OCI-LY7 (cell line): ENCODE measurements at regions not wholly inside any gene's neighbourhood (a gene's known extent, or its start where the extent isn't known, plus 50 kb on each side); places are given as distances from the start of the nearest gene placed in this dataset.

Source experiments
- EZH2phosphoT487 ChIP-seq: fragments of 200-600 bp; sonication (generic); IDR thresholded peaks from 2 replicates; pipeline ENCODE4 v1.6.1; 2018; ENCODE audit warnings: low read depth, borderline replicate concordance, mild to moderate bottlenecking, mixed run types, antibody characterized with exemption, low read length, moderate library complexity, mixed read lengths
- TF ChIP-seq, protein P1 (sequence below): fragments of 200-600 bp; sonication (generic); conservative IDR thresholded peaks from 2 replicates; pipeline ENCODE4 v1.5.1; 2014; ENCODE audit warnings: mild to moderate bottlenecking, antibody characterized with exemption, low read length, moderate library complexity, mixed read lengths

DNA sequence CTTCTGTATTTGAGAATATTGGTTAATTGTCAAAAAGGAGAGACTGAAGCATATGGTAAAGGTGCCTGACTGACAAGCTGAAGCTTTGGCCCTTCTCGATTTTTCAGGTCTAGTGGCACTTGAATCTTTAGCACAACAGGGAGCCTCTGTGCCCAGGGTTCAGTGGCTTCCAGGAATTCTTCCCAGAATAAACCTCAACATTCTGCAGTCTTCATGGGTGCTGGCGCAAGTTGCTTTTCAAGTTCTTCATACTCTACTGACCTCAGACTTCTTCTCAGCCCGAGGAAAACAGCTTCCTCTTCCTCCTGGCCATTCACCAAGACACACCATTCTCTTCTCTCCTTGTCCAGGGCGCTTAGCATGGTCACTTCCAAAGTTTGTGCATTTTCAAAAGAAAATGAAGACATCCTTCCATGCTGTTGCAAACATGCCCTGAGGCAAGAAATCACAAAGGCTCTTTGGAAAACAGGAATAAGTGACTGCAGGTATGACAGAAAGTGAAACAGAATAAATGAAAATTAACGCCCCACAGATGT, 89.9 kb downstream of the MGST1 start:
- TF ChIP-seq, protein P1, sequence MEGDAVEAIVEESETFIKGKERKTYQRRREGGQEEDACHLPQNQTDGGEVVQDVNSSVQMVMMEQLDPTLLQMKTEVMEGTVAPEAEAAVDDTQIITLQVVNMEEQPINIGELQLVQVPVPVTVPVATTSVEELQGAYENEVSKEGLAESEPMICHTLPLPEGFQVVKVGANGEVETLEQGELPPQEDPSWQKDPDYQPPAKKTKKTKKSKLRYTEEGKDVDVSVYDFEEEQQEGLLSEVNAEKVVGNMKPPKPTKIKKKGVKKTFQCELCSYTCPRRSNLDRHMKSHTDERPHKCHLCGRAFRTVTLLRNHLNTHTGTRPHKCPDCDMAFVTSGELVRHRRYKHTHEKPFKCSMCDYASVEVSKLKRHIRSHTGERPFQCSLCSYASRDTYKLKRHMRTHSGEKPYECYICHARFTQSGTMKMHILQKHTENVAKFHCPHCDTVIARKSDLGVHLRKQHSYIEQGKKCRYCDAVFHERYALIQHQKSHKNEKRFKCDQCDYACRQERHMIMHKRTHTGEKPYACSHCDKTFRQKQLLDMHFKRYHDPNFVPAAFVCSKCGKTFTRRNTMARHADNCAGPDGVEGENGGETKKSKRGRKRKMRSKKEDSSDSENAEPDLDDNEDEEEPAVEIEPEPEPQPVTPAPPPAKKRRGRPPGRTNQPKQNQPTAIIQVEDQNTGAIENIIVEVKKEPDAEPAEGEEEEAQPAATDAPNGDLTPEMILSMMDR = no peak
- no peak for TF ChIP-seq EZH2phosphoT487
